ENCODE measurements at regions not wholly inside any gene's neighbourhood (a gene's known extent, or its start where the extent isn't known, plus 50 kb on each side); places are given as distances from the start of the nearest gene placed in this dataset.

GRCh38 chr4:22922426-22922825 lies 229.7 kb downstream of the GBA3 start:
- intact Hi-C loops (cut with DNase I): no loop called here
- no peak overlapping the region for H3K27ac ChIP-seq

GRCh38 chr4:22921936-22922335 lies 229.2 kb downstream of the GBA3 start:
- no peak overlapping the region for H3K27ac ChIP-seq
- no peak for DNase-seq
- no peaks in the 10 kb centered on the region for H3K4me1 ChIP-seq
- peaks cover 0 to 2% of the 10 kb centered on the region in 2 donors for H3K9me3 ChIP-seq
- H3K36me3 ChIP-seq: no peaks in the 10 kb centered on the region
- no peaks in the 10 kb centered on the region for H3K27me3 ChIP-seq
- no peak for ATAC-seq
- TF ChIP-seq CTCF (IDR thresholded peaks at IDR 0.05): no peak
- H3K4me3 ChIP-seq: no peak overlapping the region
- intact Hi-C loops (cut with DNase I): no loop called here

More at GRCh38 chr4:22922426-22922825, 229.7 kb downstream of the GBA3 start:
- ATAC-seq: no peak
- Histone ChIP-seq H3K4me3 (no peak overlapping the region), H3K4me1 (no peaks in the 10 kb centered on the region), H3K27me3 (no peaks in the 10 kb centered on the region), H3K36me3 (no peaks in the 10 kb centered on the region), H3K9me3 (peaks cover 0 to 2% of the 10 kb centered on the region in 2 donors)
- no peak for TF ChIP-seq CTCF (IDR thresholded peaks at IDR 0.05)
- no peak for DNase-seq

- DNase-seq: no peak
- Histone ChIP-seq H3K36me3 (no peaks in the 10 kb centered on the region), H3K4me3 (no peak overlapping the region), H3K9me3 (peaks cover 0 to 4% of the 10 kb centered on the region in 2 donors), H3K27me3 (no peaks in the 10 kb centered on the region), H3K27ac (no peak overlapping the region), H3K4me1 (no peaks in the 10 kb centered on the region)
- ATAC-seq: no peak
- no peak for TF ChIP-seq CTCF (IDR thresholded peaks at IDR 0.05)
- intact Hi-C loops (cut with DNase I): no loop called here
Measured at GRCh38 chr4:22911285-22911684, 218.5 kb downstream of the GBA3 start.

GRCh38 chr4:22910200-22910599 lies 217.5 kb downstream of the GBA3 start:
- Histone ChIP-seq H3K4me1 (no peaks in the 10 kb centered on the region), H3K36me3 (no peaks in the 10 kb centered on the region), H3K4me3 (no peak overlapping the region), H3K27ac (no peak overlapping the region), H3K27me3 (no peaks in the 10 kb centered on the region), H3K9me3 (peaks cover 0 to 4% of the 10 kb centered on the region in 2 donors)
- no peak for ATAC-seq
- no peak for DNase-seq
- no peak for TF ChIP-seq CTCF (IDR thresholded peaks at IDR 0.05)
- intact Hi-C loops (cut with DNase I): no loop called here

GRCh38 chr4:22906045-22906444 lies 213.3 kb downstream of the GBA3 start:
- H3K9me3 ChIP-seq: peaks cover 0 to 4% of the 10 kb centered on the region in 2 donors
- DNase-seq (no peak), ATAC-seq (no peak)
- H3K4me1 ChIP-seq: no peaks in the 10 kb centered on the region
- no peak overlapping the region for H3K27ac ChIP-seq
- H3K36me3 ChIP-seq: no peaks in the 10 kb centered on the region
- intact Hi-C loops (cut with DNase I): no loop called here
- no peaks in the 10 kb centered on the region for H3K27me3 ChIP-seq
- TF ChIP-seq CTCF (IDR thresholded peaks at IDR 0.05): no peak
- no peak overlapping the region for H3K4me3 ChIP-seq
